K562 (cell line): ENCODE measurements at regions not wholly inside any gene's neighbourhood (a gene's known extent, or its start where the extent isn't known, plus 50 kb on each side); places are given as distances from the start of the nearest gene placed in this dataset.

Source experiments
- CHD7 ChIP-seq: fragments of 200-600 bp; sonication (generic); IDR thresholded peaks from one replicate; pipeline ENCODE4 v1.6.1; 2012; ENCODE audit warnings: mild to moderate bottlenecking, low read depth, low read length, inconsistent platforms
- JUND ChIP-seq, 2 experiments: IDR thresholded peaks; 2 replicates in 1 of 2; 3 replicates in 1 of 2; pipeline ENCODE4 v1.6.1; 2011; ENCODE audit warnings: borderline replicate concordance in 2 of 2, low read depth in 2 of 2, low read length in 2 of 2, improper control_type of control experiment in 1 of 2, missing biosample characterization in 1 of 2, missing genetic modification characterization in 1 of 2, missing genetic modification reagents in 1 of 2
- ZNF408 ChIP-seq: fragments of 250-450 bp; sonication (Bioruptor Pico); IDR thresholded peaks from 2 replicates; pipeline ENCODE4 v1.4.0; 2020; ENCODE audit warnings: low read depth, mild to moderate bottlenecking, moderate library complexity

- no peak for TF ChIP-seq JUND (IDR thresholded peaks at IDR 0.05; ENCODE audit: borderline replicate concordance, low read depth, low read length)
- no peak for TF ChIP-seq JUND (tag; IDR thresholded peaks at IDR 0.05; ENCODE audit: borderline replicate concordance, low read depth, low read length)
- TF ChIP-seq ZNF408 (CRISPR knock-in tag), result no peak
- no peak for TF ChIP-seq CHD7
- TF ChIP-seq, all 486 proteins: peak for 0
Measured at GRCh38 chr16:34803683-34804416, 1344.4 kb downstream of the TP53TG3F start (continued).
